GM18519 (cell line): ENCODE measurements at regions not wholly inside any gene's neighbourhood (a gene's known extent, or its start where the extent isn't known, plus 50 kb on each side); places are given as distances from the start of the nearest gene placed in this dataset.
"Not testable (repeated sequence)": the region's sequence is repeated elsewhere in the genome, so short reads cannot be mapped to it uniquely, and the experiment has no call there.

ENCODE experiments used
- ATAC-seq: cut with Tn5 transposase; IDR thresholded peaks from one replicate; pipeline ENCODE4 v1.9.1; 2021; ENCODE audit warnings: mild to moderate bottlenecking, moderate library complexity; ENCODE audit not compliant: unreplicated experiment, low FRiP score

DNA sequence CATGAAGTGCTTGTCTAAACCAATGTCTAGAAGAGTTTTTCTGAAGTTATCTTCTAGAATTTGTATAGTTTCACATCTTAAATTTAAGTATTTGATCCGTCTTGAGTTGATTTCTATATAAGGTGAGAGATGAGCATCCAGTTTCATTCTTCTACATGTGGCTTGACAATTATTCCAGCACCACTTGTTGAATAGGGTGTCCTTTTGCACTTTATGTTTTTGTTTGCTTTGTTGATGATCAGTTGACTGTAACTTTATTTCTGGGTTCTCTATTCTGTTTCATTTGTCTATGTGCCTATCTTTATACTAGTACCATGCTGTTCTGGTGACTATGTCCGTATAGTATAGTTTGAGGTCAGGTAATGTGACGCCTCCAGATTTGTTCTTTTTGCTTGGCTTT lies 426.6 kb upstream of the CHRM2 start:
- ATAC-seq = no peak

GRCh38 chr7:136431736-136432135 lies 436.7 kb upstream of the CHRM2 start:
- not testable (repeated sequence) for ATAC-seq

- no peak for ATAC-seq
These were observed 444.4 kb upstream of the CHRM2 start for GRCh38 chr7:136424058-136424457.

DNA sequence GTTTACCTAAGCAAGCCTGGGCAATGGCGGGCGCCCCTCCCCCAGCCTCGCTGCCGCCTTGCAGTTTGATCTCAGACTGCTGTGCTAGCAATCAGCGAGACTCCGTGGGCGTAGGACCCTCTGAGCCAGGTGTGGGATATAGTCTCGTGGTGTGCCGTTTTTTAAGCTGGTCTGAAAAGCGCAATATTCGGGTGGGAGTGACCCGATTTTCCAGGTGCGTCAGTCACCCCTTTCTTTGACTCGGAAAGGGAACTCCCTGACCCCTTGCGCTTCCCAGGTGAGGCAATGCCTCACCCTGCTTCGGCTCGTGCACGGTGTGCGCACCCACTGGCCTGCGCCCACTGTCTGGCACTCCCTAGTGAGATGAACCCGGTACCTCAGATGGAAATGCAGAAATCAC lies 442.6 kb upstream of the MTPN start:
- not testable (repeated sequence) for ATAC-seq

DNA sequence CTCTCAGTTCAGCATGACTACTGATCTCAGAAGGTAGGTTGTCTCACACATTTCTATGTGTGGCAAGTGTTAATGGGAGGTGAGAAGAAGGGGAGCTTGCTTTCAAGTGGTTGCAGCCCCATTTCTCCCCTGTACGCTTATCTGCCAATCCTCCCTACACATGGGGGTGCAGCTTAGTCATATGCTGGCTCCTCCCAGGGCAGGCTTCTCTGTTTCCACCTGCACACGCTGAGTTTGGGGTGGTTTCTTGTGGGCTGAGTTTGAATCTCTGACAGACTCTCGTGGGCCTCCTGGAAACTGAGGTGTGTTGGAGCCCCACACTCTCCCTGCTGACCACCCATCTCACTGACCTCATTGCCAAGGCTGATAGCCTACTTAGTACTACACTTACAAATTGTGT lies 435.8 kb upstream of the MTPN start:
- ATAC-seq = no peak

GRCh38 chr7:136405931-136406777 lies 429.0 kb upstream of the MTPN start:
- peak; percentile 90 for ATAC-seq

DNA sequence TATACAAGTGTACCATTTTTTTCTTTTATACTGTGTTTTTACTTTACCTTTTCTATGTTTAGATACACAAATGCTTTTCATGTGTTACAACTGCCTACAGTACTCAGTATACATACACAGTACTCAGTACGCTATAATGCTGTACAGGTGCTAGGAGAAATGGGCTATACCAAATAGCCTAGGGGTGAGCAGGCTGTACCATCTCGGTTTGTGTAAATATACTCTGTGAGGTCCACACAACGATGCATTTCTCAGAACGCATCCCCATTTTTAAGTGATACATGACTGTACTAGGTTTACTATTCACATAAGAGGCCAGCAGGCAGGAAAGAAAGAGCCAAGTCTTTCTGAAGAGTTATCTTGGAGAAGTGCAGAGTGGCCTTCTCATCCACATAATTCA lies 426.4 kb upstream of the MTPN start:
- no peak for ATAC-seq

GRCh38 chr7:136400877-136401276 lies 423.7 kb upstream of the MTPN start:
- no peak for ATAC-seq

DNA sequence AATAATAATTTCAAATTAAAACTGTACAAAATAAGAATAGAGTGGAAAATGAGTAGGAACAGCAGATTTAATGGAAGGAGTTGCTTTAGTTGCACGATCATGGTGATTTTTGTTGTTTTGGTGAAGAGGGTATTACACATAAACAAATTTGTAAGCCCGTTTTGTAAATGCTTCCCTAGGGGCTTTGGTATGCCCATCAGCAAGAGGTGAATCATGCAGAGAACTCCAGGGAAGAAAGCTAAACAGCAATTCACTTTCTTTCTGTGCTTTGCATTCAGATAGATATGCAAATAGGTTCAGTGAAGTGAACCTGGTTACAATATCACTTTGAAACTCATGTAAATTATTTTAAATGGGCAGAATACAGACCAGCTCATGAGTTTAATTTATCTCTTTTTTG lies 422.2 kb upstream of the MTPN start:
- no peak for ATAC-seq

DNA sequence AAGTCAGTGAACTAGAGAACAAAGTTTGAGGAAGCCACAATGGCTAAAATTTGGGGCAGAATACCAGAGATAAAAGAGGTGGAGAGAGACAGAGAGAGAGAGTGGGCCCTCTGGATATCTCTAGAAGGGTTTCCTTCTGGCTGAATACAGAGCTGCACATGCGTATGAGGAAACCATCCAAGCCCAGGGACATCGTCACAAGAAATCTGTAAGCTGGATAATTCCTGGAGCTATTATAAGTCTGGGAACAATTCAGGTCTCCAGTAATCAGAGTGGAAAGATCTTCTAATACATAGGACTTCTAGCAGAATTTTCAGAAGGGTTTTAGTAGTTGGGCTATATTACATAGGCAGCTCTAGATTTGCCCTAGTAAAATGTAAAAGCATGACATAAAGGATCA lies 415.7 kb upstream of the MTPN start:
- ATAC-seq = no peak

- ATAC-seq = no peak
These were observed 414.2 kb upstream of the MTPN start for GRCh38 chr7:136391371-136391770.

- ATAC-seq = no peak
These were observed 412.8 kb upstream of the MTPN start for GRCh38 chr7:136389933-136390332.

DNA sequence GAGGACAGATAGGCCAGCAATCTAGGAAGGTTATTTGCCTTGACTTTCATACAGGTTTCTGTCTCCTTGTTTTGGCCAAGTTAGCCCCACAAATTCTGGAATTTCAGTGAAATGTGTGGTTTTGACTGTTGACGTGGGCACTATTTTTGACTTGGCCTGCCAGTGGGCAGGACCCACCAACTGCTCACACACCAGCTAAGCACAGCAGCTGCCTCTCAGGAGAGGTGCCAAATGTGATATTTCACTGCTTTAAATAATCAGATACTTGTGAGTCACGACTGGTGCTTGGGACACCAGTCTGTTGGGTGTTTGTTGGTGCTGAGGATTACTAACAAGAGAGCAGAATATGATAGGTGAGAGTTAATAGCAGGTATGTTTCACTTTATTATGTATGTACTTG lies 409.7 kb upstream of the MTPN start:
- no peak for ATAC-seq

DNA sequence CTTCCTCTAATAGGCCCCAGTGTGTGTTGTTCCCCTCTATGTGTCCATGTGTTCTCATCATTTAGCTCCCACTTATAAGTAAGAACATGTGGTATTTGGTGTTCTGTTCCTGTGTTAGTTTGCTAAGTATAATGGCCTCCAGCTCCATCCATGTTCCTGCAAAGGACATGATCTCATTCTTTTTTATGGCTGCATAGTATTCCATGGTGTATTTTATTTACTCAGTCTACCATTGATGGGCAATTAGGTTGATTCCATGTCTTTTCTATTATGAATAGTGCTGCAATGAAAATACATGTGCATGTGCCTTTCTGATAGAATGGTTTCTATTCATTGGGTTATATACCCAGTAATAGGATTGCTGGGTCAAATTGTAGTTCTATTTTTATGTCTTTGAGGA lies 394.2 kb upstream of the MTPN start:
- not testable (repeated sequence) for ATAC-seq

GRCh38 chr7:136370137-136370536 lies 393.0 kb upstream of the MTPN start:
- no peak for ATAC-seq

GRCh38 chr7:136369225-136369624 lies 392.1 kb upstream of the MTPN start:
- no peak for ATAC-seq

GRCh38 chr7:136359333-136359903 lies 382.3 kb upstream of the MTPN start:
- ATAC-seq = peak; percentile 99

- peak; percentile 42 for ATAC-seq
These were observed 376.1 kb upstream of the MTPN start for GRCh38 chr7:136353287-136353686.

- no peak for ATAC-seq
These were observed 371.5 kb upstream of the MTPN start for GRCh38 chr7:136348542-136349192.

GRCh38 chr7:136348142-136348541 lies 371.0 kb upstream of the MTPN start:
- ATAC-seq = no peak

GRCh38 chr7:136347488-136347887 lies 370.3 kb upstream of the MTPN start:
- no peak for ATAC-seq

DNA sequence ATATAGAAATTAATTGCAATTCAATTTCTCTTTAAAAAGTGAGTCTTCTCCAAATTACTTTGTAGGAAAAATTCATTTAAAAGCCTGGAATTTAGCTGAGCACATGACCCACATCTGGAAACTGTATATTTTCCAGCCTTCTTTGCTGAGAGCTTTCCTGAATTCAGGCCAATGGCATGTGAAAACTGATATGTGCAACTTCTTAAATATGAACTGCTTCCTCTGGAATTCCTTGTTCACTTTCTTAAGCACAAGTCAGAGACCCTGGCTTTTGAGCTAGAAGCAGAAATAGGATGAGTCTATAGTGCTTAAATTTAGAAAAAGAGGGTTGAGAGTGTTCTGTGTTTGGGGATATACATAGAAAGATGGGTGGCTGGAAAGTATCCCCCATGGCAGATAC lies 365.1 kb upstream of the MTPN start:
- ATAC-seq = no peak
